Fibroblast of skin of abdomen (primary cell): ENCODE measurements at regions not wholly inside any gene's neighbourhood (a gene's known extent, or its start where the extent isn't known, plus 50 kb on each side); places are given as distances from the start of the nearest gene placed in this dataset.

Source experiments
- DNase-seq: peaks from one replicate; pipeline ENCODE4 v3.0.0-alpha.2; 2013

DNA sequence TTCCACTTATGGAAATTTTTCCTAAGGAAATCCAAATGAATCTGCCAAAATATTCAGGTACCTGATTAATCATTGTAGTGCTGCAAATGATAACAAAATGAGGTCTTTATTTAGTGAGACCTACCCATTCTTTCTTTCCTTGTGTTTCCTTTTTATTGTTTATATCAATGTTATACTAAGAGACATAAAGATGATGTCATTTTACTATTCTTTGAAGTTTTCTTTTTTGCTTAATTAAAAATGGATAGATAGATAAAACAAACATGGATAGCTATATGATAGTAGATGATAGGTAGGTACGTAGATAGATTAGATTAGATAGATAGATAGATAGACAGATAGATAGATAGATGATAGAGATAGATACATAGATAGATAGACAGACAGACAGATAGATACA lies 669.5 kb upstream of the TBX3 start:
- DNase-seq, result no peak

DNA sequence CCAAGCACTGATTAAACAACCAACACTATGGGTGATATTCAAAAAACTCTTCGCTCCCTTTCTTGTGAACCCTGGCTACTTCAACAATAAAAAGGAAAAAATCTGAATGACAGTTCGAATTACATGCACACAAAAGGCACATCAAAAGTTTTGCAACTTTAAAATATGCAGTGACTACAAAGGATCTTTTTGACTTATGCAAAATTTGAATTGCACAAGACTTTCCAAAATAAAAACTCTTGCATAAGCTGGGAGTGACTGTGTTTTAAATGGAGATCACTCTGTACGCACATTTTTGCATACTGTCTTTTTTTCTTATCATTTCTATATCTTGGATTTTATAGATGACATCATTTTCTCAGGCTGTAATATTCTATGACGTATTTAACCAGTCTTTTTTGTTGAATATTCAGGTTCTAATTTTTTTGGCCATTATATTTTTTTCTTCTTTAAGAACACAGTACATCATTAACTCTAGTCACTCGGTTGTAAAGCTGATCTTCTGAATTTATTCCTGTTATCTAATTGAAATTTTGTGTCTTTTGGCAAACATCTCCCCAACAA lies 667.6 kb upstream of the TBX3 start:
- peak; percentile 52 for DNase-seq

DNA sequence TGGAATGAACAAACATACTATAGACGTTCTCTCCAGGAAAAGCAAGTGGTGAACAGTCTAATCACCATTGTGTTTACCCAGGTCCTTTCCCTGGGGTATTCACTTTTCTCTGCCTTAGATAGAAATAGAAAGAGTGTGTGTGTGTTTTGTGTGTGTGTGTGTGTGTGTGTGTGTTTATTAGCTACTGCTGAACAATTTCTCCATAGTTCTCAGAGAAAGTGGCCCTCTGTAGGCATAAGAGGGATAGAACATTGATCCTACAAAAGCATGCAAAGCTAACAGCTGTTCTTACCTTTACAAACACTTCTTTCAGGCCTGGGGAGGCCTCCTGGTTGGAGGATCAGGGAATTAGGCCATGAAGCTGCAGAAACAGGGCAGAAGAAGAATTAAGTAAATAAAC lies 665.7 kb upstream of the TBX3 start:
- DNase-seq, result no peak

DNA sequence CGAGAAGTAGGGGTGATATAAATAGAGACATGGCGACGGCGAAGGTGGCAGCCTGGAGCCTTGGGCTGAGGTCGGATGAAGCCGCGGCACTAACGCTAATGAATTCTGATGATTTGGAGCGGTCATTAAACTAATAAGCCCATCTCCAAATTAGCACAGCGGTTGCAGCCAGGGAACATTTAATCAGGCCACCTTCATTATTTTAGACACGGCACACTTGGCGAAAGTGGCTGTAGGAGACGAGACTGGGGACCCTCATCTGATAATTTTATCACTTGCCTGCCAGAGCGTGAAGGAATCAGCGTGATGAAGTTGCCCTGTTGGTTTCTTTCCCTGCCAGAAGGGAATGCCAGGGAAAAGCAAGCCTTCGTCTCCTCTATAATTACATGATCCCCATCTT lies 664.3 kb upstream of the TBX3 start:
- no peak for DNase-seq

DNA sequence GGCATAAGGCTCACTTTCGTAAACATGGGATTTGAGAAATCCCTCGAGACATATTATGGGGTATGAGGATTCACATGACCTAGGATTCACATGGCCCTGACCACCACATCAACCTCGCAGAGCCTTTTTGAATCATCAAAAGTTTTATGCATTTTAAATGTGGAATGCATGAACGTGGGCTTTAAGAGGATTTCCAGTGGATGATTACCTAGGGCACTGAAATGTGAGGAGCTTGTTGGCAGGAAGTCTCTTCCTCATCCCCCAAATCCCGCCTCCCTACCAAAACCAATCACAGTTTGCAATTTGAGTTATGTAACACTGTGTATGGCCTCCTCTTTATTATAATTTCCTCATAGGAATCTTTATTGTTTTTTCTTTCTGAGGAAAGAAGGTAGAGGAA lies 659.6 kb upstream of the TBX3 start:
- no peak for DNase-seq

DNA sequence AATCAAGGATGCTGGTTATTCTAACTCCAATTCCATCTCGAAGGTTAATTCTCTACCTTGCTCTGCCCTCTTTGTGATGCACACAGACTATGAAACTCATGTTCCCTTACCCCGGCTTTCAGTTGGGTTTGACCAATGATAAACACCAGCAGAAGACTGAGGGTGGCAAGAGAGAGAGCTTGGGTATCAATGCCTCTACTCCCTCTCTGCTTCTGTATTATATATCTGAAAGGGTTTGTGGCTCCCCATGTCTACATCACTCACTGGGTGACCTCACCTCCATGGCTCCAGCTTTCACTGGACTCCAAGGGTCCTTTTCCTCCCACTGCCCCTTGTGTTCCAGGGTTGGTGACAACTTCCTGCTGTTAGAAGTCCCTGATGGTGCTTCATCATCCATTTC lies 659.0 kb upstream of the TBX3 start:
- DNase-seq, result no peak

DNA sequence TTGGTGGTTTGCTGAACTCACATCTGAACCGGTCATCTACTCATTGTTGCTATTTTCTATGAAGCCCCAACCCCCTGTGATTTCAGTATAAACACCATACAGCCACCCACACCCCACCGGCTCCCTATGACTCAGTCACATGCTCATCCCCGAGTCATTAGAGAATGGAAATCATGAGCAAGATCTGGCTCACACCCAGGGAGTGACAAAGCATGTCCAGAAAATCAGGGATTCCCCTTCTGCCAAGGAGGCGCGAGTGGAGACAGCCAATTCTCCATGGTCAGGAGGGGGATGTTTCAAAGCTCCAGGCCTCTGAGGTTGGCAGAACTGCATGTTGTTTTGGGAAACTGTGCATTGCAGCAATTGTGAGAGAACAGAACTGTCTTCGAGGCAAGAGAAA lies 657.5 kb upstream of the TBX3 start:
- peak; percentile 99 for DNase-seq

DNA sequence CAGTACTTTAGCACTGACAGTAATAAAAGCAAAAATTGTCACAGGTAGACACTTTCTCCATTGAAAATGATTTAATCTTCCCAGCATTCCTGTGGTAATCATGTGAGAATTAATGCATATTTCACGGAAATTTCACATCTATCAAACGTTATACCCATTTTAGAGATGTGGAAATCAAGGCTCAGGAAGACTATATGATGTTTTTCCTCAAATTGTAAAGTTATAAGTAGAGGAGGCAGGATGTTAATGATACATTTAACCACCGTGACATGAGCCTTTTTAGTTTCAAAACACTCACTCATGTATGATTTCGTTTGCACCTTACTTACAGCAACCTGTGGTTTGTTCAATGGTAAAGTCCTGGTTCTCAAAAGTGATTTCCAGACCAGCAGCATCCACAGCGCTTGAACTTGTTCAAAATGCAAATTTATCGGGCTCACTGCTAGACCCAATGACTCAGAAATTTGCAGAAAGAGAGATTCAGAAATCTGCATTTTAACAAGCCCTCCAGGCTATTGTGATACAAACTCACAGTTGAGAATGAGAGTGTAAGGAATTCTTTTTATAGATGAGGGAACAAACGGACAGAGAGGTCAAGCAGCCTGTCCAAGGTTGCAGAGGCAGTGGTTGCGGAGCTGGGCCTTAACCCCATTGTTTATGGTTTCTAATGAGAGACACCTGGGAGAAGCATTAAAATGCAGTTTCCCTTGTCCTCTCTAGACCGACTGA lies 654.8 kb upstream of the TBX3 start:
- no peak for DNase-seq

DNA sequence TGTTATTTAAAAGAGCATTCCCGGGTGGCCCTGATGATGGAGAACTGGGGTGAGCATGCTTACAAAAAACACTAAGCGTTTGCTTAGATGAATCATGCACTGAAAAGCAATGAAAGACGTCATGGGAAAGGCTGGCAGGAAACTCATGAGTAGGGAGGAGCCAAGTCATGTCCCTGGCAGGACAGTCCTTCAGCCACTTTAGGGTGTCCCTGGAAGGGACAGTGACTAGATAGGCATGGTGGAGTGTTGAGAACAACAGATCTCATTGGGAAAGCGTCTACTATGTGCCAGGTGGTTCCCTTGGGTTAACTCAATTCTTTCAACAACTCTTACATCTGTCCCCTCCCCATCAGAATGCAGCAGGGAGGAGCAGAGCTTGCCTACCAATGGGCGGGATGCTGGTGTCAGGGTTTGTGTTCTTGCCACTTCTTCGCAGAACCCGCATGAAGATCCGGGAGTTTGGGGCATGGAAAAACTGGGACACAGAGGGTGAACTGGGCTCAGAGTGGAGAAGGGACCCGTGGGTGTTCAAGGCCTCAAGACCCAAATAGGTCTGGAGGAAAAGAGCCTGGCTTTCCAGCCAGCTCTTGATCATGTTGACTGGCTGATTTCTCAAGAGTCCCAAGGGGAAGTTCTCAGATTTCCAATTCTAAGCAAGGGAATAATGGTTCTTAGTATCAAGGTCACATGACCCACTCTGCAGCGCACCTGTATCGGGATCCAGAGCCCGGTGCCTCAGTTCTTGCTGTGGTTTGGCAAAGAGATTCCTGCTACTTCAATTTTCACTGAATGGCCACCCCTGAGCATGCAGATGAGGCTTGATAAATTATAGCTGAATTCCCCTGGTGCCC lies 653.9 kb upstream of the TBX3 start:
- peak; percentile 89 for DNase-seq

DNA sequence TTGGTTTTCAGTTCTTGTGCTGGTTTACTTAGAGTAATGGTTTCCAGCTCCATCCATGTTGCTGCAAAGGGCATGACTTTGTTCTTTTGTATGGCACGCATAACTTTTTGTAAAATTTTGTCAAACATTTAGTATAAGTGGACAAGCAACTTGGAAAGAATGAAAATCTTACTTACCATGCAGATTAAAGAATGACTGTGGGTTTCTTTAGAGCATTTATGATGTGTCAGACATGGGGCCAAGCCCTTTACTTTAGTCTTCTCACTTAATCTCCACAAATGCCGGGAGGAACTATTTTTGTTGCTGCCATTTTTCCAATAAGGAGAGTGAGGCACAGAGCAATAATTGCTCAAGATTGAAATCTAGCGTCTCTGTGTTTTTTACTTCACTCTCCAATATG lies 652.5 kb upstream of the TBX3 start:
- no peak for DNase-seq

DNA sequence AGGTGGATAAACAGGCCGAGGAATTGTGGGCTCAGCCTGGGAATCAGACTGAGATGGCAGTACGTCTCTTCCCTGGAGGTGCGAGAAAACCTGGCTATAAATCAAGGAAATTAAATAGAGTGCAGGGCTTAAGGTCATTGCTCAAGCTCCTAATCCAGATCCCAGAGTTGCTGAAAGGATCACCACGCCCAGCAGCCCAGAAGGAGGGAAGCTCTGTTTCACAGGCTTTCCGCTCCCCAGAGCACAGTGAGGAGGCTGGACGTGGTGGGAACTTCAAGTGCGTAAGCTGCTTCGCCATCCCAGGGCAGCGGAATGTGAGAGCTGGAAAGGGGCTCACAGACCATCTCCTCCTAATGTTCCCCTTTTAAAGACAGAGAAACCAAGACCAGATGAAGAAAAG lies 651.6 kb upstream of the TBX3 start:
- no peak for DNase-seq

DNA sequence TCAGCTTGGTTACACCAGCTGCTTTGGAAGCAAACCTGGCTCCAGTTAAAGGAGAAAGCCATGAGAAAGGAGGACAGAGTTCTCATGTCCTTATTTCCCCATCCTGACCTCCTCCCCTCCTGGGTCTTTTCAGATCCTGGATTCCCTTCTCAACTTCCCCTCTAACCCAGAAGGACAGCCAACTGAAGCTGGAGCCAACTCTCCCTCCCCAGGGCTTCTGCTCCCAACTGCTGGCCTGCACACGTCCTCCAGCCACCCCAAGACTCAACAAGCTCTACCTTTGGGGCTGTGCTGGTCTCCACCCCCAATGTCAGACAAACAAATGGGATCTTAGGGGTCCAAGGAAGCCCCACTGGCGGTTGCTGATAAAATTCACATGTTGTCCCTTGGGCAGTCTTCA lies 651.1 kb upstream of the TBX3 start:
- DNase-seq, result no peak

DNA sequence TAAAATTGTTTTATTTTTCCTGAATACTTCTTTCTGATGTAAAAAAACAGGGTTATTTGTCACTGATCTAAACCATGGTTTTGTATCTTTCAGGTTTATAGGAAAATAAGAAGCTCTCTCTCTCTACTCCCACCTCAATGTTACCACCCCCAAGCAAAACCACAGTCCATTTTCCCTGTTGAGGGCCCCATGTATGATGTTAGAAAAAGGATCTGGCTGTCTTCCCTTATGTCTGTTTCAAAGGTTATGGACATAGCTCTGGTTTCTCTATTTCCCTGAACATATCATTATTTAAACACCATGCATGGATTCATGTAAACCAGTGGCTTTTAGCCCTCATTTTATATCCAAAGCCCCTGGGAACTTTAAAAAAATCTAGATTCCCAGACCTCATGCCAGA lies 649.0 kb upstream of the TBX3 start:
- DNase-seq, result no peak

DNA sequence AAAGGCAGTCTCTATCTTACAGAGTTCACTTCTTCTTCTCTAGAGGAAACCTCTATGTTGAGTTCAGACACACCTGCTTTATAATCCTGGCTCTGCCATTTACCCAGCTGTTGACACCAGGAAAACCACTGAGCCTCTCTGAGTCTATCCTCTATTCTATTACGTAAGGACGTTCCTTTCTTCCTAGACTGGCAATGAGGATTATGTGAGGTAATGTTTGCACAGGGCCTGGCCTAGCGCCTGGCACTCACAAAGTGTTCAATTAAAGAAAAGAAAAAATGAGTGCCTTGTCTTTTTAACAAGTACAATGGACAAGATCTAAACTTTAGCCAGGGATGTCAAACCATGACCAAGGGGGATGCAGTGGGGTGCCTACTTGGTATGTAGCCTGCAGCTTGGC lies 641.9 kb upstream of the TBX3 start:
- no peak for DNase-seq

DNA sequence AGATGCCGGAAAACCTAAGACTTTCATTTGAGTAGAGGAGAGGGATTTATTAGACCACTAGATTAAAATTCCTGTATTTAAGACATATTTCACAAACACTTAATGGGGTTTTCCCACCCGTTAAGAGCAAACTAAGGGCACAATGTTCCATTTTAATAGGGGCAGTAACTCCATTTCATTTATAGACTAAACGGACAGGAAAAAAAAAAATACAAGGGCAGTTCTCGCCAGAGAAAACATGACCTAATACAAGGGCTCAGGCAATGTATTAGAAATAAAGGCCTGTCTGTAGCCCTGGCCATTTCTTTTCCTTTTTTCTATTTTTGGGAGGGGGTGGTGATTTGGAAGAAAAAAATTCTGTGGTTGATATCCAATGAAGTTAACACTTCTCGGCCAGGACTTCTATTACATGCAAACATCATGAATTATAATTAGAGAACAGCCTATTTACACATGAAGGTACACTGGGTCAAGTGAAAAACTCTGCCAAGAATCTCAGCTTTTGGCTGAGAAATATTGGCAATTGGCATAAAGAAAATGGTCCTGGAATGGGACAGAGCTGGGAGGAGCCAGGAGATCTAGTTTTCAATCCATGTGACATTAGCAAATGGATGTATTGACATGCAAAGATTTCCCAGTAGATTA lies 641.1 kb upstream of the TBX3 start:
- no peak for DNase-seq

DNA sequence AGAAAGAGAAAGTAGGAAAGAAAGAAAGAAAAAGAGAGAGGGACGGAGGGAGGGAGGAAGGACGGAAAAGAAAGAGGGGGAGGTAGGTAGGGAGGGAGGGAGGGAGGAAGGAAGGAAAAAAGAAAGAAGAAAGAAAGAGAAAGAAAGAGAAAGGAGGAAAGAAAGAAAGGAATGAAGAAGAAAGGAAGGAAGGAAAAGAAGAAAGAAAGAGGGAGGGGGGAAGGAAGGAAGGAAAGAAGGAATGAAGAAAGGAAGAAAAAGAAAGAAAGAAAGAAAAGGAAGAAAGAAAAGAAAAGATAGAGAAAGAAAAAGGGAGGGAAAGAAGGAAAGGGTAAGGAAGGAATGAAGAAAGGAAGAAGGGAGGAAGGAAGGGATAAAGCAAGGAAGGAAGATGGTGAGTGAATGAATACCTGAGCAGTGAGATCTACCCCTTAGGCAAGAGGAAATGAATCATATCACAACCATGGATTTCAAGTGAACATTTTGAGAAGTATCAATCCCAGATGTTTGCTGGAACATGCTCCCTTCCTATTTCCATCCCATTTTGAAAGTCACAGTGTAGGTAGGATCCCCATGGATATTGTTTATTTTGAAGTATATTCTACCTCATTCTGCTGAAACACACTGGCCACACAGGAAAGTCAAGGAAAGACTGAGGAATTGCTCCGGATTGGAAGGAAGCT lies 639.4 kb upstream of the TBX3 start:
- DNase-seq, result peak; percentile 85

DNA sequence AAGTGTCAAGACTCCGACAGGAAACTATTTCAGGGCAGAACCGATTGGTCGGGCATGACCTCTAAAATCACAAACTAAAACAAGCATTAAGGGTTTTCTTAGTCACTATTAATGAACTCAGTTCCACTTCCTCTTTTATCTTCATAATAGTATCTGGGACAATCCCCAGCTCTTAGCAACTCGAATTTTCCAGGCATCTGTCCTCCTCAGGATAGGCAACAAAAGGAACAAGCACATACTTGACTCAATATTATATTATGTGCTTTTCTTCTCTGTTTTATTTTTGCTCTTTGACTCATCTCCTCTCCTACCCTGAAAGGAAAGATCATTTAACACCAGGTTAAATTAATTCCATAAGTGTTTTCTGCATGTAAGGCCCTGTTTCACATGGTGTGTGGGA lies 638.3 kb upstream of the TBX3 start:
- peak; percentile 87 for DNase-seq

DNA sequence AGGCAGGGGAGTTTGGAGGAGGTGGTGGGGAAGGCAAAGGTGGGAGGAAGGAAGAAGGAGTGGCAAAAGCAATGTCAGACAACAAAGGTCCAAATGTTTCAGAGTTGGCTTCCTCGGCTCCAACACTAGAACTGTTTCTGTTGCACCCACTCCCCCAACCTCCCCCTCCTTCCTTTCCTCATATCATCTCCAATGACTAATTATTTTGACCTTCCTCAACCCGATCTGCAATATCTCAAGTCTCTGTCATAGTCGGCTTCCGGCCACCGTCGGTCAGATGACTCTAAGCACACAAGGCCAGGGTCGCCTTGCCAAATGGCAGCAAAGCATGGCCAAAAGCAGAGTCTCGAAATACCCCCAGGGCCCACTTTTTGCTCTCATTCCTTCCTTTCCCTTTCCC lies 637.0 kb upstream of the TBX3 start:
- no peak for DNase-seq

DNA sequence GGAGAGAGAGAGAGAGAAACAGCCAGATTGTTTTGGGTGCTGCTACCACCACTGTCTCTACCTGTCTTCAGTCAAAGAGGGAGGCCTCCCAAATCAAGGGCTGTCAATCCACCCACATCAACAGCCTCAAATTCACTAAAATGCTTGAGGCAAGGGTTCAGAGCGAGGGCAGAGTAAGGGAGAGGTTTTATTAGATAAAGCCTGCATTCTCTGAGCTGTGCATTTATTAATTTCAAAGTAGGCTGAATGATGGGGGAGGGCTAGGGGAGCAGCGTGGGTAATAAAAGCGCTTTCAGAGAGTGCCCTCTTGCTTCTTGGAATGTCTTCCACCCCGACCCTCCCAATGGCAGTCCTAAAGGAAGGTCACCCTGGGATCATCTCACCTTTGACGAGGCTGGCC lies 636.5 kb upstream of the TBX3 start:
- no peak for DNase-seq

DNA sequence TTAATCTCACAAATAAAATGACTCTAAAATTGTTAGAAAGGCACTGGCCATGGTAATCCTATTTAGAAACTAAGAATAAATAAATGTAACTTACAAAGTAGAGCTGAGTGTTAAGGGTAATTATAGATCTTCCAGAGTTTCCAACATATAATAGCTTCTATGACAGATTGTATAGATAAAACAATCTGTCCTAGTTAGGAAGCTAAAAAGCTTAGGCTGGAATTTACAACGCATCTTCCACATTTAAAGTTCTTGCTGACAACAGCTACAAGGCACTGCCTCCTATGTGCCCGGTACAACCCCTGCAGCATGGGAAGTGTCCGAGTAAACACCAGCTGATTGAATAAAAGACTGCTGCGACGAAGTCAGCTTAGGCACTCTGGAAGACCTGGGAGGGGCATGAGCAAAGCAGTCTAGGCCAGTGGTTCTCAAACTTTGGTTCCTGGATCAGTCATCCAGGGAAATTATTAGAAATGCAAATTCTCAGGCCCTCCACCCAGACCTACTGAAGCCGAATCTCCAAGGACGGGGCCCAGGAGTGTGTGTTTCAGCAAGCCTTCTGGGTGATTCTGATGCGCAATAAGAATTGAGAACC lies 635.6 kb upstream of the TBX3 start:
- DNase-seq, result no peak

DNA sequence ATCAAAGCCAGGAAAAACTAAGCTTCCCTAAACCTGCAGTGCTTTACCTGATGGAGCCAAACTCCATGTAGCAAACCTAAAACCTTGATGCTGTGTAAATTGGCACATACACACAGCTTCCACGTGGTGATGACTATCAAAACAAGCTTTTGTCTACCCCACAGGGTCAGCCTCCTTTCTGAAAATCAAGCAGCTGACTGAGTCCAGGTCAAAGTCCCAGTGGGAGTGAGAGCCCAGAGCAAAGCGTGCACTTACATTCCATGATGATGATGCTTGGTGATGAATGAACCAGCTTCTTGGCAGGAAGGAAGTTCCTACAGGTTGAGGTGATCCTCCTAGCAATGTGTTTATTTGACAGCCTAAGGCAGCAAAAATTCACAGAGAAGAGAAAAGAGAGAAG lies 630.0 kb upstream of the TBX3 start:
- DNase-seq, result peak; percentile 78

DNA sequence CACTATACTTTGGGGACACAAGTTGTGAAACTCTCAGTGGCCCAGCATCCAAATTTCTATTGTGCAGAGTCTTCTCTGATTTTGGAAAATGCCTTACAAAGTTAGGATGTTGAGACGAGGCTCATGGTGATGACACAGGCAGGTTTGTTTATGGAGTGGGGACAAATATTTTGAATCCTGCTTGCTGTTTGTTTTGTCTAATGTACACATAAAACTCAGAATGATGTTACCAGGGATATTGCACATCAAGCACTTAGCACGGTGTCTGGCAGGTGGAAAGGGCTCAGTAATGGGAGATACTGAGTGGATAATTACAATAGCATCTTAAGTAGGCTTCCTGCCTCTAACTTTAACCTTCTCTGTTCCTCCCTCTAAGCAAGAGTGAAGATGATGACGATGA lies 628.9 kb upstream of the TBX3 start:
- DNase-seq, result no peak

DNA sequence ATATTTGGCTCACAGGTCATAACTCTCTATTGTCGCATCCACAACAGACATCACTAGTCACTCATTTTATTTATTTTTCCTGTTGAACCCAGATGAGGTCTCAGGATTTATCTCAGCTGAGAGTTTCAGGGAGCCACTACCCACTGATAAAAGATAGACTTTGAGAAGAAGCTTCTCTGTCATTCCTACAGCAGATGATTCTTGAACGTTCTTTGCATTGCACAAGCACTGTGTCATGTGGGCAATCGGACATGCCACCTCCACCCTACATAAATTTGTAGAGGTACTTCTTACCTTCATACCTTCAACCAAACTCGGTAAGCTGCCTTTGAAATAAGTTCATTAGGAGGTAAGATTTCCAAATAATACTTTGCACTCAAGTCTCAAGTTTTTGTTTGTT lies 627.9 kb upstream of the TBX3 start:
- no peak for DNase-seq
